Memory B cell (primary cell): ENCODE measurements at regions not wholly inside any gene's neighbourhood (a gene's known extent, or its start where the extent isn't known, plus 50 kb on each side); places are given as distances from the start of the nearest gene placed in this dataset.
A peak's percentile ranks its signal among the peaks of the same experiment; 100 is the strongest.

Experiments used
- ATAC-seq: fragments of 150-1000 bp; cut with Tn5 transposase; 2 replicates; pipeline ENCODE4 v1.10.0; 2021; ENCODE audit warnings: low read depth, mild to moderate bottlenecking, moderate library complexity
- DNase-seq, 2 donors: peaks; one replicate each; pipeline ENCODE4 v3.0.0; 2022; ENCODE audit warnings: low spot score in 2 of 2
- H3K27ac Mint-ChIP-seq: one replicate; pipeline ENCODE4 v1.8.0; 2022; ENCODE audit warnings: mild to moderate bottlenecking, moderate library complexity, mixed read lengths
- H3K27me3 Mint-ChIP-seq: one replicate; pipeline ENCODE4 v1.8.0; 2022; ENCODE audit warnings: mixed read lengths
- H3K36me3 Mint-ChIP-seq: one replicate; pipeline ENCODE4 v1.8.0; 2022; ENCODE audit warnings: mild to moderate bottlenecking, mixed read lengths
- H3K4me1 Mint-ChIP-seq: one replicate; pipeline ENCODE4 v1.8.0; 2022; ENCODE audit warnings: mixed read lengths
- H3K4me3 Mint-ChIP-seq: one replicate; pipeline ENCODE4 v1.8.0; 2022; ENCODE audit warnings: mild to moderate bottlenecking, moderate library complexity, mixed read lengths
- H3K9me3 Mint-ChIP-seq: one replicate; pipeline ENCODE4 v1.8.0; 2022; ENCODE audit warnings: mixed read lengths

DNA sequence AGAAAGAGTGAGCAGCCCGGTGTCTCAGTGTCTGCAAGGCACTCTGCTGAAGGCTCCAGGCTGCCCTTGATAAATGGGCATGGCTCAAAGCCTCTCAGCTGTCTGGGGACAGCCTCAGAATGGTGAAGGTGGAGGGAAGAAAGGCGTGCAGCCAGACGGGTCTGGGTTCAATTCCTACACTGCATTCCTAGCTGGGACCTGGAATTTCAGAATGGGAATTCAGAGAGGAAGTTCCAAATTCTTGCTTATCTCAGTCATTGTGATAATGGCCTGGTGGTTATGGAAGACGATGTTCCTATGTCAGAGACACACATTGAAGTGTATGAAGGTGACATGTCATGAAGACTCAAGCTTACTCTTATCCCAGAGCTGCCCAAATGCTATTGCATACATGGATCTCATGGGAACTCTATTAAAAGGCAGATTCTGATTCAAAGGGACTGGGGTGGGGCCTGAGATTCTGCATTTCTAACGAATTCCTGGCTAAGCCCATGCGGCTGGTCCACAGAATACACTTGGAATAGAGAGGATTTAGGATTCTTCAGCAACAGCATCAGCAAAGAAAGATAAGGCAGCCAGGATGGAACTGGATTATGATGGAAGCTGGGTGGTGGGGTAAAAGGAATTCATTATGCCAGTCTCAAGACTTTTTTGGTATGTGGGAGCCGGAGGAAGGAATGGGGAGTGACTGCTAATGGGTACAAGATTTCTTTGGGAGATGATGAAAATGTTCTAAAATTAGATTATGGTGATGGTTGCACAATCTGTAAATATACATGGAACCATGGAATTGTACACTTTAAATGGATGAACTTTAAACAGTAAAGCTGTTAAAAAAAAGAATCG, 82.6 kb upstream of the ZMIZ1 start:
- Mint-ChIP-seq H3K36me3 (no peaks in the 10 kb centered on the region), H3K4me3 (no peak overlapping the region), H3K27me3 (peaks cover 10% of the 10 kb centered on the region), H3K9me3 (no peaks in the 10 kb centered on the region), H3K27ac (no peak overlapping the region), H3K4me1 (peaks cover 8% of the 10 kb centered on the region)
- DNase-seq, result no peak
- ATAC-seq, result no peak

DNA sequence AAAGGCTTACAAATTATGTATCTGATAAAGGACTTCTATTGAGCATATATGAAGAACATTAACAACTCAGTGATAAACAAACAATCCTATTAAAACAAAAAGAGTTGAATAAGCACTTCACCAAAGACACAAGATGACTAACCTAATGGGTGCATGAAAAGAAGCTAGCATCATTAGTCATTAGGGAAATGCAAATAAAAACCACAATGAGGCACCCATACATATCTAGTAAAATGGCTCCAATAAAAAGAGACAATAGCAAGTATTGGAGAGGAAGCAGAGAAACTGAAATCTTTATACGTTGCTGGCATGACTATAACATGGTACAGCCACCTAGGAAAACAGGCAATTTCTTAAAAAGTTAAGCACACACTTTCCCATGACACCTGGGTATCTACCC, 77.6 kb upstream of the ZMIZ1 start:
- no peak overlapping the region for H3K4me3 Mint-ChIP-seq
- H3K4me1 Mint-ChIP-seq, result peaks cover 13% of the 10 kb centered on the region
- H3K9me3 Mint-ChIP-seq, result no peaks in the 10 kb centered on the region
- no peak overlapping the region for H3K27ac Mint-ChIP-seq
- ATAC-seq, result peak; percentile 63
- H3K36me3 Mint-ChIP-seq, result no peaks in the 10 kb centered on the region
- peaks cover 10% of the 10 kb centered on the region for H3K27me3 Mint-ChIP-seq
- no peak for DNase-seq

- no peak overlapping the region for H3K27ac Mint-ChIP-seq
- DNase-seq (peak in 1 of 2 donors; percentile 31), ATAC-seq (peak; percentile 91)
Observed at GRCh38 chr10:78992333-78992732, 76.4 kb upstream of the ZMIZ1 start.

GRCh38 chr10:78993261-78993945, 75.4 kb upstream of the ZMIZ1 start:
- Mint-ChIP-seq H3K9me3 (no peaks in the 10 kb centered on the region), H3K4me1 (peaks cover 21% of the 10 kb centered on the region), H3K4me3 (no peak overlapping the region), H3K27me3 (peaks cover 15% of the 10 kb centered on the region), H3K36me3 (no peaks in the 10 kb centered on the region), H3K27ac (no peak overlapping the region)
- no peak for DNase-seq
- no peak for ATAC-seq

More at GRCh38 chr10:78992333-78992732, 76.4 kb upstream of the ZMIZ1 start:
- Mint-ChIP-seq H3K27me3 (peaks cover 16% of the 10 kb centered on the region), H3K9me3 (no peaks in the 10 kb centered on the region), H3K4me1 (peaks cover 21% of the 10 kb centered on the region), H3K4me3 (no peak overlapping the region), H3K36me3 (no peaks in the 10 kb centered on the region)

GRCh38 chr10:78995987-78996791, 72.6 kb upstream of the ZMIZ1 start:
- peaks cover 21% of the 10 kb centered on the region for H3K27me3 Mint-ChIP-seq
- no peak for ATAC-seq

GRCh38 chr10:78996792-78997129, 72.0 kb upstream of the ZMIZ1 start:
- Mint-ChIP-seq H3K27ac (no peak overlapping the region), H3K27me3 (peaks cover 25% of the 10 kb centered on the region), H3K4me3 (no peak overlapping the region), H3K36me3 (no peaks in the 10 kb centered on the region), H3K4me1 (peaks cover 17% of the 10 kb centered on the region), H3K9me3 (no peaks in the 10 kb centered on the region)
- DNase-seq (no peak), ATAC-seq (no peak)

More at GRCh38 chr10:78995987-78996791, 72.6 kb upstream of the ZMIZ1 start:
- Mint-ChIP-seq H3K4me3 (no peak overlapping the region), H3K9me3 (no peaks in the 10 kb centered on the region), H3K27ac (no peak overlapping the region), H3K36me3 (no peaks in the 10 kb centered on the region), H3K4me1 (peaks cover 19% of the 10 kb centered on the region)
- no peak for DNase-seq

DNA sequence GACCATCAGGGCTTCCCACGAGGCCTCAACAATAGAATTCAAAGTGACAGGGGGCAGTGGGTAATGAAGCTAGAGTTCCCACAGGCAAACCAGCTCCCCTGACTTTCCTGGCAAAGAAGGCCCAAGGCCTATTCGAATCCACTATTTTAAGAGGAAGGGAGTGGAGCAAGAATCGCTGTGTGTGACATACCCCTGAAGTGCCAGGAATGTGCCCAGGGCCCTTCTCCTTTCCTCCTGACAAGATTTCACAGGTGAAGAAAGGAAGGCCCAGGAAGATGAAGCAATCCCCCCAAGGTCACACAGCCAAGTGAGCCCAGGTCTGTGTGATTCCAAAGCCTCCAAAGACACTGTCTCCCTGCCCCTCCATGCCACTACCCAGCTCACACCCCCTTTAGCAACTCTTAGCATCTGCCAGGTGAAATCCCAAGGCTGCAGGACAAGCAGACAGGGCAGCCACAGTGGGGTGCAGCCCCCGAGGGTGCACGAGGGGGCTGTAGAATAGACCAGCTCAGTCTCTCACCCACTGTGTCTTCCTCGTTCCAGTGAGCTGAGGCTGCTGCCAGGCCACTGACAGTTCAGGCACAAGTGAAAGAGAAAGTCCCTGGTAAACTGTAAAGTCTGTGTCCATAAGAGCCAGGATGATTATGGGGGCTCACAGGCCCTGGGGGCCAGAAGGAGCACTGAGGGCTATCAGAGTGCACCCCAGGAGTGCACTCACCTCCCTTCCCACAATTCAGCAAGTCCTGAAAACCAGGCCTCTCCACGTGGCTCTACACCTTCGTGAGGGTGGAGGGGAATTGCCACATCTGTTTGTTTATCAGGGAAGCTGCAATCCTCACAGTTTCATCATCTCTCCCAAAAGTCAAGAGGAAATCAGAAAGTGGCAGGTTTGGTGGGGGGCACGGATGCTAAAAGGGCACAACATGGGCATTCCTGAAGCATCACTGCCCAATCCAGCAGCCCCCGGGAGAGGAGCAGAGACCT, 70.8 kb upstream of the ZMIZ1 start:
- Mint-ChIP-seq H3K27me3 (peaks cover 25% of the 10 kb centered on the region), H3K27ac (no peak overlapping the region), H3K4me3 (no peak overlapping the region), H3K36me3 (no peaks in the 10 kb centered on the region), H3K4me1 (peaks cover 10% of the 10 kb centered on the region), H3K9me3 (no peaks in the 10 kb centered on the region)
- DNase-seq (no peak), ATAC-seq (no peak)

DNA sequence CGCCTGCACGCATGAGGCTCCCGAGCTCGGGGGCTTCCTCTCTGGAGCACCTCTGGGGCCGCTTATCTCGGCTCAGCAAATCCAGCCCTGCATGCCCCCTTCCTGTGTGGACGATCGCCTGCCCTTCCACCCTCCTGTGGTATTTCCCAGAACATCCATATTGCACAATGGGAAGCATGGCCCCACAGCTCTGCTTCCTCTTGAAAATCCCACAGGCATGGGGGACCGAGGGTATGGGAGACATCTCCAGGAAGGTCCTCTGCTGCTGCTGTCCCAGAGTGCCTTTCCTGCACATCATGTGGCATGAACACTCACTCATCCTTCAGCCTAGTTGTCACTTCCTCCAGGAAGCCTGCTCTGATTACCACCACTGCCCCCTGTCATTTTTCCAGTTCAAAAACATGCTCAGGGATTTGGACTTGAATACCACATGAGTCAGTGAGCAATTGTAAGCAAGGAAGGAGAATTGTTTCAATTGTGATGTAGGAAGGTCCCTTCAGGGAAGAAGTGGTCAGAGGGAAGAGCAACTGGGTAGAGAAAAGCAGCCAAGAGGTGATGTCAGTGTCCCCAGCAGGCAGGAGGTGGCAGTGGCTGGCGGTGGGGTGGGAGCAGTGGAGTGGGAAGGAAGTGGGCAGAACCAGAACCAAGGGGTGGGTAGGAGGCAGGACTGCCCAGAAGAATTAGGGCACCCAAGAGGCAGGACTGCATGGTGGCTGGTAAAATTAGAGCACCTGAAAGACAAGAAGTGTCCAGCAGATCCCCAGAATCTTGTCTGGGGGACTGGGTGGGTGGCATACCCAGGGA, 67.5 kb upstream of the ZMIZ1 start:
- ATAC-seq, result no peak
- H3K27ac Mint-ChIP-seq, result no peak overlapping the region

DNA sequence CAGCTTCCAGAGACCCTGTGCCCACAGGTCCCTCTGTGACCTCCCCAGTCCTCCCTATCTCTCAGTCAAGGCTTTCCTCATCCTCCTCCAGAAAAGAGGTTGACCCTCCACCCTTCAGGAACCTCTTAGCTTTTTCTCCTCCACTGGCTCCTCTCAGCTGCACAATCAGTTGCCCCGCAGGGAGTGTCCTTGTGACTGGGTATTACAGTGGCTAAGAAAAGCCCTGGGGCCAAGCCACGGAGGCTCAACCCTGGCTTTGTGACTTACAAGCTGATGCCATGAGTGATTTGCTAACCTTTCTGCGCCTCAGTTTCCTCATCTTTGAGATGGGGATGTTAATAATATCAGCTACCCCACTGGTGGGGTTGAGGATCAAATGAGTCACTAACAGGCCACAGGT, 66.4 kb upstream of the ZMIZ1 start:
- ATAC-seq (no peak), DNase-seq (no peak)
- H3K9me3 Mint-ChIP-seq, result no peaks in the 10 kb centered on the region
- no peak overlapping the region for H3K4me3 Mint-ChIP-seq
- no peaks in the 10 kb centered on the region for H3K36me3 Mint-ChIP-seq
- peaks cover 23% of the 10 kb centered on the region for H3K27me3 Mint-ChIP-seq
- H3K27ac Mint-ChIP-seq, result no peak overlapping the region
- no peaks in the 10 kb centered on the region for H3K4me1 Mint-ChIP-seq

More for the DNA sequence above, 67.5 kb upstream of the ZMIZ1 start:
- Mint-ChIP-seq H3K9me3 (no peaks in the 10 kb centered on the region), H3K4me1 (peaks cover 7% of the 10 kb centered on the region), H3K4me3 (no peak overlapping the region), H3K36me3 (no peaks in the 10 kb centered on the region), H3K27me3 (peaks cover 31% of the 10 kb centered on the region)
- no peak for DNase-seq

GRCh38 chr10:79003183-79004100, 65.3 kb upstream of the ZMIZ1 start:
- Mint-ChIP-seq H3K4me1 (peaks cover 4% of the 10 kb centered on the region), H3K27ac (no peak overlapping the region), H3K9me3 (no peaks in the 10 kb centered on the region), H3K36me3 (no peaks in the 10 kb centered on the region), H3K27me3 (peaks cover 27% of the 10 kb centered on the region), H3K4me3 (no peak overlapping the region)
- no peak for DNase-seq
- no peak for ATAC-seq

GRCh38 chr10:79004311-79004710, 64.5 kb upstream of the ZMIZ1 start:
- Mint-ChIP-seq H3K27me3 (peaks cover 28% of the 10 kb centered on the region), H3K4me3 (no peak overlapping the region), H3K4me1 (peaks cover 4% of the 10 kb centered on the region), H3K36me3 (no peaks in the 10 kb centered on the region), H3K27ac (no peak overlapping the region), H3K9me3 (no peaks in the 10 kb centered on the region)
- ATAC-seq (no peak), DNase-seq (no peak)
